ENCODE measurements at regions not wholly inside any gene's neighbourhood (a gene's known extent, or its start where the extent isn't known, plus 50 kb on each side); places are given as distances from the start of the nearest gene placed in this dataset.

DNA sequence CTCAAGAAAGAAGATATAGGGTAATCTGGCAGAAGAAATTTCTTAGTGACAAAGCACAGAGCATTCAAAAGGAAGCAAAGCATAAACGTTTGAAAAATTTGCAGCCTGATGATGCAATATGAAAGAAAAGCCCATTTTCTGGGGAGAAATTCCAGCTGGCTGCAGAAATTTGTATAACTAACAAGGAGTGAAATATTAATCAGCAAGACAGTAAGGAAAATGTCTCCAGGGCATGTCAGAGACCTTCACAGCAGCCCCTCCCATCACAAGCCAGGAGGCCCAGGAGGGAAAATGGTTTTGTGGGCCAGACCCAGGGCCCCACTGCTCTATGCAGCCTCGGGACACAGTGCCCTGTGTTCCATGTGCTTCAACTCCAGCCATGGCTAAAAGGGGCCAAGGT lies 359.4 kb downstream of the HINT1 start:
- Histone ChIP-seq H3K27ac (ENCODE audit: low read depth, low read length) (no peak overlapping the region), H3K79me2 (ENCODE audit: control insufficient read depth in 1 of 2, insufficient read depth in 2 of 2, low read length in 2 of 2) (no peaks in the 10 kb centered on the region), H2BK15ac (ENCODE audit: low read length) (no peak overlapping the region), H4K91ac (replicated peaks; ENCODE audit: insufficient read length, low read length) (no peak overlapping the region), H2AK5ac (ENCODE audit: low read depth, low read length) (no peak overlapping the region), H3K79me1 (ENCODE audit: low read depth, low read length) (no peaks in the 10 kb centered on the region), H3K4me2 (ENCODE audit: insufficient read depth in 1 of 2, low read depth in 2 of 2, low read length in 2 of 2) (no peak overlapping the region), H3K4ac (replicated peaks; ENCODE audit: insufficient read length, low read depth, low read length) (no peak overlapping the region), H3K18ac (ENCODE audit: extremely low read depth, low read length) (no peak overlapping the region), H3K56ac (replicated peaks; ENCODE audit: insufficient read length, low read depth, low read length) (no peak overlapping the region), H2BK20ac (ENCODE audit: low read length) (no peak overlapping the region), H3K9me3 (ENCODE audit: insufficient read depth in 2 of 2, low read depth in 1 of 2, low read length in 1 of 2) (no peaks in the 10 kb centered on the region), H2AFZ (ENCODE audit: low read length) (no peak overlapping the region), H2BK5ac (ENCODE audit: low read depth, low read length) (no peak overlapping the region), H2BK12ac (ENCODE audit: low read depth, low read length) (no peak overlapping the region), H3K14ac (ENCODE audit: insufficient read length) (no peak overlapping the region), H4K8ac (ENCODE audit: extremely low read depth, insufficient read depth, low read length) (no peak overlapping the region), H4K5ac (ENCODE audit: insufficient read length, low read depth, low read length) (no peak overlapping the region), H3K23me2 (ENCODE audit: low read depth, low read length) (no peaks in the 10 kb centered on the region), H2BK120ac (replicated peaks; ENCODE audit: low read depth, low read length) (no peak overlapping the region), H3K27me3 (replicated peaks in 1 of 4; ENCODE audit: control insufficient read depth in 3 of 4, extremely low read depth in 1 of 4, insufficient read depth in 3 of 4, low read length in 3 of 4) (no peaks in the 10 kb centered on the region), H3K4me3 (ENCODE audit: extremely low read depth in 1 of 4, insufficient read depth in 2 of 4, low read depth in 3 of 4, low read length in 4 of 4) (no peak overlapping the region), H3K9ac (replicated peaks in 1 of 4; ENCODE audit: extremely low read depth in 1 of 4, low read depth in 3 of 4, low read length in 3 of 4) (no peak overlapping the region), H3K36me3 (ENCODE audit: control insufficient read depth in 2 of 4, insufficient read depth in 4 of 4, low read length in 3 of 4) (no peaks in the 10 kb centered on the region), H4K20me1 (replicated peaks in 1 of 2; ENCODE audit: control insufficient read depth in 1 of 2, insufficient read depth in 2 of 2, low read length in 2 of 2) (no peaks in the 10 kb centered on the region), H3K4me1 (replicated peaks in 1 of 4; ENCODE audit: control insufficient read depth in 3 of 4, insufficient read depth in 4 of 4, low read length in 3 of 4) (peaks cover 0 to 2% (median 0%) of the 10 kb centered on the region in 4 experiments; a peak in 1 of 7 replicates), H3K23ac (ENCODE audit: insufficient read length) (no peak overlapping the region)
- POLR2A ChIA-PET (ENCODE audit: partially characterized antibody), result no interaction called here
- DNase-seq (ENCODE audit: low read depth in 1 of 2, low spot score in 2 of 2) (no peak), FAIRE-seq (no peak)
- TF ChIP-seq BRCA1 (IDR thresholded peaks at IDR 0.05; ENCODE audit: low read depth, low read length) (no peak), CEBPB (IDR thresholded peaks at IDR 0.05; ENCODE audit: low read depth, low read length) (peak; percentile 43; the same call in 1 of the 2 replicates)
- WGBS, 2 experiments (ENCODE audit: extremely low coverage in 1 of 2, insufficient coverage in 1 of 2, insufficient read length in 1 of 2, insufficient replicate concordance in 2 of 2, low coverage in 1 of 2, low lambda C conversion rate in 2 of 2, missing lambda C conversion rate in 1 of 2), result 75% methylated on average over 1 of the region's 2 CpGs; no CpG with 5 or more reads in 1 of the 2 experiments
- CTCF ChIA-PET (ENCODE audit: partially characterized antibody), result no interaction called here

Data from H1 (cell line).